Esophagus (tissue), 2 donors: ENCODE measurements at regions not wholly inside any gene's neighbourhood (a gene's known extent, or its start where the extent isn't known, plus 50 kb on each side); places are given as distances from the start of the nearest gene placed in this dataset.

ENCODE experiments used
- H3K27ac ChIP-seq, 2 donors: one replicate each; pipeline ENCODE4 v1.5.1; 2013; ENCODE audit warnings: low read depth in 2 of 2, mild to moderate bottlenecking in 2 of 2, inconsistent platforms in 1 of 2, low read length in 1 of 2, moderate library complexity in 1 of 2
- H3K27me3 ChIP-seq, 2 donors: one replicate each; pipeline ENCODE4 v1.6.1; 2013; ENCODE audit warnings: low read length in 2 of 2, control low read depth in 1 of 2, mild to moderate bottlenecking in 1 of 2; ENCODE audit not compliant: insufficient read depth in 2 of 2, control insufficient read depth in 1 of 2
- H3K36me3 ChIP-seq, 2 donors: one replicate each; pipeline ENCODE4 v1.6.1; 2013; ENCODE audit warnings: low read length in 1 of 2; ENCODE audit not compliant: control insufficient read depth in 2 of 2, insufficient read depth in 2 of 2
- H3K4me1 ChIP-seq, 2 donors: one replicate each; pipeline ENCODE4 v1.6.1; 2013; ENCODE audit warnings: low read length in 1 of 2; ENCODE audit not compliant: control insufficient read depth in 2 of 2, insufficient read depth in 2 of 2
- H3K4me3 ChIP-seq, 2 donors: one replicate each; pipeline ENCODE4 v1.5.1; 2013; ENCODE audit warnings: low read length in 2 of 2, mild to moderate bottlenecking in 2 of 2, low read depth in 1 of 2, moderate library complexity in 1 of 2
- H3K9me3 ChIP-seq, 2 donors: one replicate each; pipeline ENCODE4 v1.6.1; 2013; ENCODE audit warnings: mild to moderate bottlenecking in 2 of 2, low read depth in 1 of 2, low read length in 1 of 2, moderate library complexity in 1 of 2; ENCODE audit not compliant: control insufficient read depth in 2 of 2, insufficient read depth in 1 of 2
- WGBS, 2 donors: extraction: QIAGEN DNeasy Blood & Tissue Kit; methylation state at CpG; one replicate each; pipeline ENCODE4 v1.1.7; 2013; 5-methylcytosine and 5-hydroxymethylcytosine counted together
- donor health status: healthy with polysubstance abuse.
- donor health status: Bipolar disorder and iron deficiency.

GRCh38 chr4:41877020-41877796, 58.0 kb upstream of the TMEM33 start:
- Histone ChIP-seq H3K27ac (no peak overlapping the region), H3K9me3 (peaks cover 0 to 3% of the 10 kb centered on the region in 2 donors), H3K4me3 (no peak overlapping the region), H3K36me3 (no peaks in the 10 kb centered on the region), H3K27me3 (peaks cover 5 to 29% of the 10 kb centered on the region in 2 donors), H3K4me1 (peaks cover 3 to 8% of the 10 kb centered on the region in 2 donors)
- WGBS, 2 donors: 70 to 76% methylated on average over 7 of the region's 7 CpGs

DNA sequence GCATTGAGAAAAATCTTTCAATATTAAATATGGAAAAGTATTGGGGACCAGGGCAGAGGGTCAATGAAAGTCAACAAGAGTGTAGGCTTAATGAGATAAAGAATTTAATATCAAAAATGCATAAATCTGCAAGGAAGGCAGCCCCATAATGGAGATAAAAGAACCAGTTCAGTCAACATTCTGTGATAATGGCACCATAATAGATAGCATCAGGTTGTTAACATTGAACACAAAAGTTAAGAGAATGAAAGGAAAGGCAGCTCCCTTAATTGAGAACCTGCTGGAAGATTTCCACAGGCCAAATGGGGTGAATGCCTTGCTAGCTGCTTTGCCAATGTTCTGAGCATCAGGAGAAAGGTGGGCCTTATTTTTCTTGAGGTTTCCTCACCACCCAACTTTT, 60.4 kb upstream of the TMEM33 start:
- Histone ChIP-seq H3K4me3 (no peak overlapping the region), H3K27ac (no peak overlapping the region), H3K9me3 (peaks cover 0 to 3% of the 10 kb centered on the region in 2 donors), H3K27me3 (peaks cover 0 to 18% of the 10 kb centered on the region in 2 donors), H3K4me1 (no peaks in the 10 kb centered on the region), H3K36me3 (no peaks in the 10 kb centered on the region)

DNA sequence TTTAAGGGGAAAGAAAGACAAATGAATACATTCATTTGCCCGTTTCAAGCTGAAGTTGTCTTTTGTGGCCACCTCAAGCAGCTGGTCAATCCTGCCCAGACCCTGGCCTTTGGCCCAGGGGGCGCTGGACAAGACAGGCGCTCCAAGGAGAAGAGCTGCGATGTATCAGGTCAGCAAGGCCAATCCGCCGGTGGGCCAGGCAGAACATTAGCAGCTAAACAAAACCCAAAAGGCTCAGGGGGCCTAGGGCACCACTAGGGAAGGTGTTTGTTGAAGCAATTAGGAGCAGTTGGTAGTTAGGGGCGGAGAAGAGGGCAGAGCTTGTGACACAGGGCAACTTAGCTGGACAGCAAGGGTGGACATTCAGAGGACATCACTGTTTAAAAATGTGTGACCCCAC, 60.8 kb upstream of the TMEM33 start:
- H3K36me3 ChIP-seq: no peaks in the 10 kb centered on the region
- peaks cover 0 to 14% of the 10 kb centered on the region in 2 donors for H3K27me3 ChIP-seq
- H3K9me3 ChIP-seq: peaks cover 0 to 3% of the 10 kb centered on the region in 2 donors
- 54 to 70% methylated on average over 7 of the region's 7 CpGs for WGBS, 2 donors
- H3K27ac ChIP-seq: no peak overlapping the region
- no peak overlapping the region for H3K4me3 ChIP-seq
- no peaks in the 10 kb centered on the region for H3K4me1 ChIP-seq

GRCh38 chr4:41873380-41874295, 61.6 kb upstream of the TMEM33 start:
- WGBS, 2 donors: 12 to 20% methylated on average over 39 to 42 of the region's 42 CpGs
- Histone ChIP-seq H3K4me1 (no peaks in the 10 kb centered on the region), H3K9me3 (peaks cover 0 to 3% of the 10 kb centered on the region in 2 donors), H3K4me3 (no peak overlapping the region), H3K27me3 (peaks cover 0 to 10% of the 10 kb centered on the region in 2 donors), H3K27ac (no peak overlapping the region), H3K36me3 (no peaks in the 10 kb centered on the region)

GRCh38 chr4:41870035-41870434, 65.2 kb upstream of the TMEM33 start:
- Histone ChIP-seq H3K27ac (no peak overlapping the region), H3K36me3 (no peaks in the 10 kb centered on the region), H3K27me3 (peaks cover 10 to 18% of the 10 kb centered on the region in 2 donors), H3K4me1 (peaks cover 2 to 5% of the 10 kb centered on the region in 2 donors), H3K9me3 (no peaks in the 10 kb centered on the region), H3K4me3 (no peak overlapping the region)
- WGBS, 2 donors: 70 to 77% methylated on average over 4 of the region's 4 CpGs

DNA sequence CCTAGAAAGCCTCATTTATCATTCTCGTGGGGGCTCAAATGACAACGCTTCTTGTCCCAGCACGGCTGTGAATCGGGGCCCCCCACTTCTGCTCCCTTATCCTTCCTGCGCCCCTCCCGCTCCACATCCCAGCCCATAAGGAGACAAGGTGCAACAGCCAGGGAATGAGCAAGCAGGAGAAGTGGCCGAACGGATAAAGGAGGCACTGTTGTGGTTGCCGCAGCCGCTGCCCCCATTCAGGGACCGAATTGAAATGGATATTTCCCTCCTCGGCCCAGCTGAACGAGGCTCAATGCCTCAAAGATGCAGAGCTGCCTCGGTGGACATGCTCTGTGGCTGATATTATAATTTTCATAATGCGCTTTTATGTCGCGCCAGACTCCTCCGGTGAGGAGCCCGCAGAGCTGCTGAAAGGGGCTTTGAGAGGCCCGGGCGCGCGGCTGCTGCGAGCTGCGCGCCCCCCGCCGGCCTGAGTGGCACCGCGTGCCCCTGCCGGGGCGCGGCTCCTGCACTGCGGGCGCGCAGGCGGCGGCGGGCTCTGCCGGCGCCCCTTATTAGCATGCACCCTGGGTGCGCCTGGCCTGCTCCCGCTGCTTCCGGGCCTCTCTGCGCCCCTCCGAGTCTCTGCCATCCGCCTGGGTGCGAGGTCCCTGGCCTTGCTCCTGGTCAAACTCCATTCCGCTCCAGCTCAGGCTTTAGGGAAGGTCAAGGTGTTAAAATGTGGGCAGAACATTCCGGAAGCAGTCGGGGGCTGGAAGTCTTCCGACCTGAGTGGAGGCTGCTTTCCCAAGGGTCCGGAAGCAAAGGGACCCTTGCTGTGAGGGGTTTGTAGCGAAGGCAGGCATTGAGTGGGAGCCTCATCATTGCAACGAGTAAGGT, 68.2 kb upstream of the TMEM33 start:
- Histone ChIP-seq H3K4me1 (peaks cover 2 to 5% of the 10 kb centered on the region in 2 donors), H3K4me3 (no peak overlapping the region), H3K36me3 (no peaks in the 10 kb centered on the region), H3K27ac (no peak overlapping the region), H3K27me3 (peaks cover 10 to 19% of the 10 kb centered on the region in 2 donors), H3K9me3 (no peaks in the 10 kb centered on the region)
- WGBS, 2 donors: 8 to 10% methylated on average over 49 to 55 of the region's 55 CpGs

DNA sequence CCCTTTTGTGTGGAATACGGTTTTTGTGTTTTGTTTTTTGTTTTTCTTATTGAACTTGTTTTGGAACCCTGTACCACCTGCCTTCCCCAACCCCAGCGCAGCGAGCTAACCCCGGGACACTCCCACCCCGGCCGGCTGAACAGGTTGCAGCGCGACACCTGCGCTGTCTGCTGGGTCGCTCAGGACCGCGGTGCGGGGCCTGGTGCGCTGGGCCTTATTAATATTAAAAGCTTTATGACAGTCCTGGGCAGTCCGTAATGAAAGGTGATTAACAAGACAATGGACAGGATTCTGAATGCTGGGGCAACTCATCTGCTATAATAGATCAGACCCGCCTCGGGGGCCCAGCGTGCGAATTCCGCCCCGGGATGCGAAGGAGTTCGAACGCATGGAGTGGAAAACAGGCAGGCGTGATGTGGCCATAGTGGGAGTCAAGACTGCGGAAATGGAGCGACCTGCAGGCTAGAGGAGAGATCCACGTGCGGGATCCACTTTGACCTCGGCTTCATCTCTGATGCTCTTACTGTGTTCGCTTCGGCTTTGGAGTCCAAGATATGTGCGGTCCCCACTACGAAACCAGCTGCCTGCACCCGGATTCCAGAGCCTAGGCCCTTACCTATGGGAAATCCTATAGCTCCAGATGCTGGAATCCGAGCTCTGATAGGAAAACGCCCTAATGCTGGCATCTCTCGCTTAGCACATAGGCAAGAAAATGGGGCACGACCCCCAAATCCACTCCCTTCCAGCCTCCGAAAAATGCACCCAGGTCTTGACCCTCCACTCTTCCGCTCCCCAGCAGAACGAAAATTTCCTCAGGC, 69.0 kb upstream of the TMEM33 start:
- Histone ChIP-seq H3K27ac (no peak overlapping the region), H3K27me3 (peaks cover 10 to 19% of the 10 kb centered on the region in 2 donors), H3K4me3 (no peak overlapping the region), H3K36me3 (no peaks in the 10 kb centered on the region), H3K9me3 (no peaks in the 10 kb centered on the region), H3K4me1 (peaks cover 2 to 5% of the 10 kb centered on the region in 2 donors)
- 12 to 15% methylated on average over 42 of the region's 42 CpGs for WGBS, 2 donors

DNA sequence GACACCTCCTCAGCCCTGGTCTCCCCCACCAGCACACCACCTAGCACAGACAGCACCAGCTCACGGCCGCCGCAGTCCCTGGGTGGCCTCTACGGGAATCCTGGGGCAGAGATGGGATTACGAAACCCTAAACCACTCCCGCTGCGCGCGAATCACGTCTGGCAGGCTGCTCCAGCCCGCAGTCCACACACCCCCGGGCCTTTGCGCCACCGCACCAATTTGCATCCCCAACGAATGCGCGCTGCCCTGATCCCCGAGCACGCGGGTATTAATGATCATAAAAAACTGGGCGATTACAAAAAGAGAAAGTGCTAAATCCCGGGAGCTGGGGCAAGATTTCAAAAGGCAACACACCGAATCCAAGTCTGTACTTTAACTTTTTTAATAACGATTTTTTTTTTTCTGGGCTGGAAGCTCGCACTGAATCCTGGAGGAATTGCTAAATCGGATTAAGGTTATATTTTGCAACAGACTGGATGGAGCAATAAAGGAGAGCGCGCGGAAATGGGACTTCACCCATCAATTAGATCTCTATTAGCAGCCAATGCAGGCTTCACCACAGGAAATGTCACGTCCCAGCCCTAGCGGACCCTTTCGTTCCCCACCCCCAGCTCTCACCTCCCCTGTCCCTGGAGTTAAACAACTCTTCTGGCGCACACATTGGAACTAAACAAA, 69.8 kb upstream of the TMEM33 start:
- peaks cover 2 to 5% of the 10 kb centered on the region in 2 donors for H3K4me1 ChIP-seq
- H3K27me3 ChIP-seq: peaks cover 10 to 19% of the 10 kb centered on the region in 2 donors
- no peak overlapping the region for H3K4me3 ChIP-seq
- H3K9me3 ChIP-seq: no peaks in the 10 kb centered on the region
- 14% methylated on average over 33 of the region's 33 CpGs for WGBS, 2 donors
- H3K36me3 ChIP-seq: no peaks in the 10 kb centered on the region
- no peak overlapping the region for H3K27ac ChIP-seq
